ENCODE measurements at regions not wholly inside any gene's neighbourhood (a gene's known extent, or its start where the extent isn't known, plus 50 kb on each side); places are given as distances from the start of the nearest gene placed in this dataset.

DNA sequence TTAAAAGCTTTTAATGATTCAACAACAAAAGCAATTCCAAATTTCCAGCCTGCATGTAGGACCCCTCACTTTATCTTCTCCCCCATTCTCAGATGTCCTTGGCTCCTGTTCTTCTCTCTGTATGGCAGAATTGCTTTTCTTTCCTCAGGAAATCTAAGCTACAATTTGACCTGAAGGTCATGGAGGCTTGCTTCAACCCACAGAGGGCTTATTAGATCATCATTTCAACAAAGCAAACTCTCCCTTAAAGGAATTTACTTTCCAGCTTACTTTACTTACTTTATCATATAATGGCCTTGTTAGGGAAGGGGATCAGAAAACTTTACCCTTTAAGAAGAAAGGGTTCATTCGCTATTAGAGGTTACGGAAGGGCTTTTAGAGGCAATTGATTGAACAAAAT, 211.5 kb downstream of the RAD51AP2 start:
- TF ChIP-seq POLR2A (IDR thresholded peaks at IDR 0.05; ENCODE audit: extremely low read depth, insufficient read length), result no peak
- TF ChIP-seq, protein P1, sequence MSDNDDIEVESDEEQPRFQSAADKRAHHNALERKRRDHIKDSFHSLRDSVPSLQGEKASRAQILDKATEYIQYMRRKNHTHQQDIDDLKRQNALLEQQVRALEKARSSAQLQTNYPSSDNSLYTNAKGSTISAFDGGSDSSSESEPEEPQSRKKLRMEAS (IDR thresholded peaks at IDR 0.05; ENCODE audit: low read depth, low read length), result no peak
- TF ChIP-seq, protein P2, sequence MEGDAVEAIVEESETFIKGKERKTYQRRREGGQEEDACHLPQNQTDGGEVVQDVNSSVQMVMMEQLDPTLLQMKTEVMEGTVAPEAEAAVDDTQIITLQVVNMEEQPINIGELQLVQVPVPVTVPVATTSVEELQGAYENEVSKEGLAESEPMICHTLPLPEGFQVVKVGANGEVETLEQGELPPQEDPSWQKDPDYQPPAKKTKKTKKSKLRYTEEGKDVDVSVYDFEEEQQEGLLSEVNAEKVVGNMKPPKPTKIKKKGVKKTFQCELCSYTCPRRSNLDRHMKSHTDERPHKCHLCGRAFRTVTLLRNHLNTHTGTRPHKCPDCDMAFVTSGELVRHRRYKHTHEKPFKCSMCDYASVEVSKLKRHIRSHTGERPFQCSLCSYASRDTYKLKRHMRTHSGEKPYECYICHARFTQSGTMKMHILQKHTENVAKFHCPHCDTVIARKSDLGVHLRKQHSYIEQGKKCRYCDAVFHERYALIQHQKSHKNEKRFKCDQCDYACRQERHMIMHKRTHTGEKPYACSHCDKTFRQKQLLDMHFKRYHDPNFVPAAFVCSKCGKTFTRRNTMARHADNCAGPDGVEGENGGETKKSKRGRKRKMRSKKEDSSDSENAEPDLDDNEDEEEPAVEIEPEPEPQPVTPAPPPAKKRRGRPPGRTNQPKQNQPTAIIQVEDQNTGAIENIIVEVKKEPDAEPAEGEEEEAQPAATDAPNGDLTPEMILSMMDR (IDR thresholded peaks at IDR 0.05; ENCODE audit: low read depth, low read length), result no peak
- no peak for TF ChIP-seq MYC (IDR thresholded peaks at IDR 0.05; ENCODE audit: low read depth, low read length)
- no peak overlapping the region for H3K4me3 ChIP-seq (ENCODE audit: low read depth, low read length)
- no peak for DNase-seq (ENCODE audit: low read depth)

DNA sequence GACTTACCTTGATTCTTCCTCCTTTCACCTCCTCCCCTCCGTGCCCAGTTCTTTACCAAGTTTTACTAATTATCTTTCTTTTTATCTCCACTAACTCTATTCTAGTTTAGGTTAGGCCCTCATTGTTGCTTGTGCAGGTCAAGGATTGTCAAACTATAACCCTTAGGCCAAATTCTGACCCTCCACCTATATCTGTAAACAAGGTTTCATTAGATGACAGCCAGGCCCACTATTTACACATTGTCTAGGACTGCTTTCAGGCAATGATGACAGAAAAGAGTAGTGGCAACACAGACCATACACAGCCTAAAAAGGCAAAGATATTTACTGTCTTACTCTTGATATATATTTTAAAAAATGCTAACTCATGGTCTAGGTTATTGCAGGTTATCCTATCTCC, 212.0 kb downstream of the RAD51AP2 start:
- H3K4me3 ChIP-seq (ENCODE audit: low read depth, low read length), result no peak overlapping the region
- TF ChIP-seq, protein P2 (IDR thresholded peaks at IDR 0.05; ENCODE audit: low read depth, low read length), result no peak
- TF ChIP-seq, protein P1 (IDR thresholded peaks at IDR 0.05; ENCODE audit: low read depth, low read length), result no peak
- TF ChIP-seq MYC (IDR thresholded peaks at IDR 0.05; ENCODE audit: low read depth, low read length) (no peak), POLR2A (IDR thresholded peaks at IDR 0.05; ENCODE audit: extremely low read depth, insufficient read length) (no peak)
- no peak for DNase-seq (ENCODE audit: low read depth)

GRCh38 chr2:17303521-17303920, 214.7 kb downstream of the RAD51AP2 start:
- no peak for DNase-seq (ENCODE audit: low read depth)
- no peak overlapping the region for H3K4me3 ChIP-seq (ENCODE audit: low read depth, low read length)
- TF ChIP-seq, protein P2 (IDR thresholded peaks at IDR 0.05; ENCODE audit: low read depth, low read length), result no peak
- TF ChIP-seq POLR2A (IDR thresholded peaks at IDR 0.05; ENCODE audit: extremely low read depth, insufficient read length) (no peak), MYC (IDR thresholded peaks at IDR 0.05; ENCODE audit: low read depth, low read length) (no peak)
- TF ChIP-seq, protein P1 (IDR thresholded peaks at IDR 0.05; ENCODE audit: low read depth, low read length), result no peak

- DNase-seq (ENCODE audit: low read depth), result no peak
- TF ChIP-seq MYC (IDR thresholded peaks at IDR 0.05; ENCODE audit: low read depth, low read length) (no peak), POLR2A (IDR thresholded peaks at IDR 0.05; ENCODE audit: extremely low read depth, insufficient read length) (no peak)
- TF ChIP-seq, protein P1 (IDR thresholded peaks at IDR 0.05; ENCODE audit: low read depth, low read length), result no peak
- TF ChIP-seq, protein P2 (IDR thresholded peaks at IDR 0.05; ENCODE audit: low read depth, low read length), result no peak
- H3K4me3 ChIP-seq (ENCODE audit: low read depth, low read length), result no peak overlapping the region
These were observed 215.2 kb downstream of the RAD51AP2 start for GRCh38 chr2:17303054-17303453.

GRCh38 chr2:17302281-17302680, 216.0 kb downstream of the RAD51AP2 start:
- TF ChIP-seq MYC (IDR thresholded peaks at IDR 0.05; ENCODE audit: low read depth, low read length), result no peak
- no peak for TF ChIP-seq POLR2A (IDR thresholded peaks at IDR 0.05; ENCODE audit: extremely low read depth, insufficient read length)
- TF ChIP-seq, protein P2 (IDR thresholded peaks at IDR 0.05; ENCODE audit: low read depth, low read length), result no peak
- TF ChIP-seq, protein P1 (IDR thresholded peaks at IDR 0.05; ENCODE audit: low read depth, low read length), result no peak
- no peak for DNase-seq (ENCODE audit: low read depth)
- no peak overlapping the region for H3K4me3 ChIP-seq (ENCODE audit: low read depth, low read length)

DNA sequence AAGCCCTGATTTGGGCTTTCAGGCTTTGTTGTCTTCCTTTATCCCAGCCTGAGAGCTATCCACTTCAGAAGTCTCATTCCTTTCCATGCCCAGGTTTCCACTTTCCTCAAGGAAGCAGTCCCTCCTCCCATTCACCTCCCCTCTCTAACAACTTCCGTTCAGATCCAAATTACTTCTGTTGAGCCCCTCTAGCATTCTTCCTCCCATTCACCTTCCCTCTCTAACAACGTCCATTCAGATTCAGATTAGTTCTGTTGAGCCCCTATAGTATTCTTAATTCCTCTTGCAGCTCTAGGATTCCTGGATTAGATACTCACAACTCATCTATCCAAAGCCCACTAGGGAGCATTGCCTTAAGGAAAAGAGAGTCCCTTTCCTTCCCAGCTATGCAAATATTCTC, 216.8 kb downstream of the RAD51AP2 start:
- DNase-seq (ENCODE audit: low read depth), result no peak
- TF ChIP-seq MYC (IDR thresholded peaks at IDR 0.05; ENCODE audit: low read depth, low read length), result no peak
- TF ChIP-seq, protein P1 (IDR thresholded peaks at IDR 0.05; ENCODE audit: low read depth, low read length), result no peak
- TF ChIP-seq POLR2A (IDR thresholded peaks at IDR 0.05; ENCODE audit: extremely low read depth, insufficient read length), result no peak
- TF ChIP-seq, protein P2 (IDR thresholded peaks at IDR 0.05; ENCODE audit: low read depth, low read length), result no peak
- H3K4me3 ChIP-seq (ENCODE audit: low read depth, low read length), result no peak overlapping the region
